ENCODE measurements at regions not wholly inside any gene's neighbourhood (a gene's known extent, or its start where the extent isn't known, plus 50 kb on each side); places are given as distances from the start of the nearest gene placed in this dataset.
"Not testable (repeated sequence)": the region's sequence is repeated elsewhere in the genome, so short reads cannot be mapped to it uniquely, and the experiment has no call there.

DNA sequence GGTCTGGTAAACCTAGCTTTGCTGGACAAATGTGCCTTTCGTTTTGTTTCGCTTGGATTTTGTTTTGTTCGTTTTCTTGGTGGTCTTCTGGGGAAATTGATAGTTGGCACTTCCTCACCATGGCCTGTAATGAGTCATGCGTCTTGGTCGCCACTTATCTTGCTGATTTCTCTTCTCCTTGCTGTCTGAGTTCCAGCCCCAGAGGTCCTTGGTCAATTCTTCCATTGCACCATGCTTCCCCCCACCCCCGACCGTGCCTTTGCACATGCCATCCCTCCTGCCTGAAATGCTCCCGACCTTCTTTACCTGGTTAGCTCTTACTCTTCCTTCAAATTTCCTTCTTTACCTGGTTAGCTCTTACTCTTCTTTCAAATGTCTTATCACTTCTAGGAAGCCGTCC is 168.7 kb upstream of the MSX2 start:
- H3K4me1 ChIP-seq (ENCODE audit: low read depth): no peaks in the 10 kb centered on the region
- no peaks in the 10 kb centered on the region for H3K36me3 ChIP-seq (ENCODE audit: low read depth)
- no peak for ATAC-seq
- H3K9me3 ChIP-seq: no peaks in the 10 kb centered on the region
- no peak for DNase-seq
- TF ChIP-seq CTCF (IDR thresholded peaks at IDR 0.05): no peak
- intact Hi-C loops (cut with DNase I, micrococcal nuclease): no loop called here
- no peak overlapping the region for H3K4me3 ChIP-seq

GRCh38 chr5:174556756-174557155 is 167.6 kb upstream of the MSX2 start:
- no peaks in the 10 kb centered on the region for H3K4me1 ChIP-seq (ENCODE audit: low read depth)
- no peak for TF ChIP-seq CTCF (IDR thresholded peaks at IDR 0.05)
- no peaks in the 10 kb centered on the region for H3K36me3 ChIP-seq (ENCODE audit: low read depth)
- H3K9me3 ChIP-seq: no peaks in the 10 kb centered on the region
- ATAC-seq (no peak), DNase-seq (no peak)
- no peak overlapping the region for H3K4me3 ChIP-seq
- intact Hi-C loops (cut with DNase I, micrococcal nuclease): no loop called here

GRCh38 chr5:174558190-174558589 is 166.2 kb upstream of the MSX2 start:
- no peaks in the 10 kb centered on the region for H3K9me3 ChIP-seq
- no peak overlapping the region for H3K4me3 ChIP-seq
- H3K4me1 ChIP-seq (ENCODE audit: low read depth): no peaks in the 10 kb centered on the region
- DNase-seq (no peak), ATAC-seq (no peak)
- TF ChIP-seq CTCF (IDR thresholded peaks at IDR 0.05): no peak
- intact Hi-C loops (cut with DNase I, micrococcal nuclease): no loop called here
- H3K36me3 ChIP-seq (ENCODE audit: low read depth): no peaks in the 10 kb centered on the region

DNA sequence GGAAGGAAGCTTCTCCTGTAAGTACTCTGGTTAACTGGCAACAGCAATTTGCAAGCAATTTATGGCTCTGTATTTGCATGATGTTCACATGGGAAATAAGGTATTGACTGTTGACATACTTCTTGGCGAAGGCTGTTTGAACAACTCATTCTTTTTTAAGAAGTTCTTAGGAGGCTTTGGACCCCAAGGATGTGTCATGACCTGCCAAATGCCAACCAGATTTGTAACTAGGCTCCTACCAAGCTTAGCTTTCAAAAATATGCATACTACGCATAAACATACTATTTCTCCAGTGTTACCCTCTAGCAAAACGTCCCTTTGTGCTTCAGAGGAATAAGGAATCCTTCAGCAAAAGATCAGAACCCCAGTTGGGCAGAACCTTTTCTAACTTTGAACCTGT is 165.2 kb upstream of the MSX2 start:
- H3K4me1 ChIP-seq (ENCODE audit: low read depth): no peaks in the 10 kb centered on the region
- intact Hi-C loops (cut with DNase I, micrococcal nuclease): no loop called here
- H3K4me3 ChIP-seq: no peak overlapping the region
- H3K9me3 ChIP-seq: no peaks in the 10 kb centered on the region
- ATAC-seq (no peak), DNase-seq (no peak)
- no peaks in the 10 kb centered on the region for H3K36me3 ChIP-seq (ENCODE audit: low read depth)
- TF ChIP-seq CTCF (IDR thresholded peaks at IDR 0.05): no peak

DNA sequence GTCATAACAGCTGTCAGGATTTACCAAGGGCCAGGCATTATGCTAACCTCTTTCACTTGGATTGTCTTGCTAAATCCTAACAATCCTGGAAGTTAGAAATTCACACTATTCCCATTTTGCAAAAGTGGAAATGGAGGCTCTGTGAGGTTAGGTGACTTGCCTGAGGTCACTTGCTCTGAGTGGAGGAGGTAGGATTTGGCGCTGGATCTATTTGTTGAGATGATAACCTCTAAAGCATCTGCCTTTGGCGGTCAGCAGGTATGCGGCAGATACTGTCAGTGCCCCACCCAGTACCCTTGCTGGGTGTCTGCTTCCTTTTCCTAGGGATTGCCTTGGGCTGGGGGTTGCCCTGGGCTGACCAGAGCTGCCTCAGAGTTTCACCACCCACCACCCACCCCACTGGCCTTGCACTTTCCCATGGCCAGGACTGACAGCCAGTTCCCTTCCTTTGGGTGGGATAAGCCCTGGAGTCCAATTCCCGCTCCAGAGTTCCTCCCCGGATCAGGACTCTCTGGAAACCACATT is 164.8 kb upstream of the MSX2 start:
- Histone ChIP-seq H3K4me1 (ENCODE audit: low read depth) (no peaks in the 10 kb centered on the region), H3K9me3 (no peaks in the 10 kb centered on the region), H3K36me3 (ENCODE audit: low read depth) (no peaks in the 10 kb centered on the region), H3K4me3 (no peak overlapping the region)
- DNase-seq (no peak), ATAC-seq (no peak)
- intact Hi-C loops (cut with DNase I, micrococcal nuclease): no loop called here
- no peak for TF ChIP-seq CTCF (IDR thresholded peaks at IDR 0.05)

GRCh38 chr5:174560861-174561260 is 163.5 kb upstream of the MSX2 start:
- no peak overlapping the region for H3K4me3 ChIP-seq
- no peaks in the 10 kb centered on the region for H3K4me1 ChIP-seq (ENCODE audit: low read depth)
- TF ChIP-seq CTCF (IDR thresholded peaks at IDR 0.05): no peak
- H3K9me3 ChIP-seq: no peaks in the 10 kb centered on the region
- ATAC-seq (no peak), DNase-seq (no peak)
- no peaks in the 10 kb centered on the region for H3K36me3 ChIP-seq (ENCODE audit: low read depth)
- intact Hi-C loops (cut with DNase I, micrococcal nuclease): no loop called here

- H3K9me3 ChIP-seq; intact Hi-C loops (cut with DNase I, micrococcal nuclease); H3K4me1 ChIP-seq (ENCODE audit: low read depth); H3K4me3 ChIP-seq; ATAC-seq; H3K36me3 ChIP-seq (ENCODE audit: low read depth); DNase-seq: not testable (repeated sequence)
Measured at GRCh38 chr5:174563040-174563439, 161.3 kb upstream of the MSX2 start.

Measured in mucosa of descending colon (tissue), 3 donors.